Adrenal gland (tissue), 5 donors: ENCODE measurements at regions not wholly inside any gene's neighbourhood (a gene's known extent, or its start where the extent isn't known, plus 50 kb on each side); places are given as distances from the start of the nearest gene placed in this dataset.

Experiments used
- CTCF ChIP-seq, 6 experiments: fragments of 450-650 bp in 4 of 6; fragments of 200-600 bp in 2 of 6; sonication (generic) in 1 of 6; IDR thresholded peaks; 1 replicate in 5 of 6; 2 replicates in 1 of 6; pipeline versions ENCODE4 v1.5.1 to v1.8.0; 2016 to 2021; ENCODE audit warnings: antibody characterized with exemption in 6 of 6, mild to moderate bottlenecking in 2 of 6, moderate library complexity in 1 of 6
- POLR2A ChIP-seq, 2 donors: fragments of 450-650 bp; IDR thresholded peaks; one replicate each; pipeline ENCODE4 v1.6.1; 2017; ENCODE audit warnings: antibody characterized with exemption in 2 of 2, mild to moderate bottlenecking in 2 of 2, moderate library complexity in 1 of 2
- donor health status: DM: no; HTN: no; CAD: no.

- TF ChIP-seq CTCF (IDR thresholded peaks at IDR 0.05) (no peak), POLR2A (IDR thresholded peaks at IDR 0.05) (no peak)
Measured at GRCh38 chr12:90791445-90791844, 163.5 kb downstream of the CCER1 start.
